Heart left ventricle (tissue), 16 donors: ENCODE measurements at regions not wholly inside any gene's neighbourhood (a gene's known extent, or its start where the extent isn't known, plus 50 kb on each side); places are given as distances from the start of the nearest gene placed in this dataset.

Experiments
- ATAC-seq, 4 donors: fragments of 200-7000 bp; cut with Tn5 transposase; one replicate each; pipeline ENCODE4 v1.9.1; 2020 to 2022; ENCODE audit warnings: moderate library complexity in 4 of 4, mild to moderate bottlenecking in 3 of 4, moderate number of reproducible peaks in 1 of 4
- DNase-seq, 5 donors: peaks; one replicate each; pipeline ENCODE4 v3.0.0-alpha.2; 2020
- H3K27ac ChIP-seq, 12 donors: fragments of 200-600 bp; sonication (generic) in 4 of 12; one replicate each; pipeline versions ENCODE4 v1.5.0 to v1.8.0; 2016 to 2022; ENCODE audit warnings: mild to moderate bottlenecking in 2 of 12
- H3K27me3 ChIP-seq, 9 donors: fragments of 200-600 bp; sonication (generic) in 2 of 9; one replicate each; pipeline versions ENCODE4 v1.5.1 to v1.8.0; 2016 to 2022; ENCODE audit warnings: mild to moderate bottlenecking in 3 of 9
- H3K36me3 ChIP-seq, 9 donors: fragments of 200-600 bp; sonication (generic) in 2 of 9; one replicate each; pipeline versions ENCODE4 v1.5.0 to v1.8.0; 2018 to 2022; ENCODE audit warnings: mild to moderate bottlenecking in 2 of 9
- H3K4me1 ChIP-seq, 12 donors: fragments of 200-600 bp; sonication (generic) in 4 of 12; one replicate each; pipeline versions ENCODE4 v1.5.0 to v1.8.0; 2016 to 2022; ENCODE audit warnings: mild to moderate bottlenecking in 3 of 12
- H3K4me3 ChIP-seq, 12 donors: fragments of 200-600 bp; sonication (generic) in 4 of 12; one replicate each; pipeline versions ENCODE4 v1.5.0 to v1.8.0; 2017 to 2022; ENCODE audit warnings: mild to moderate bottlenecking in 9 of 12, moderate library complexity in 4 of 12
- H3K9me3 ChIP-seq, 12 donors: fragments of 200-600 bp; sonication (generic) in 4 of 12; one replicate each; pipeline versions ENCODE4 v1.5.0 to v1.8.0; 2016 to 2022; ENCODE audit warnings: mild to moderate bottlenecking in 1 of 12
- POLR2A ChIP-seq, 2 donors: fragments of 450-650 bp; IDR thresholded peaks; one replicate each; pipeline ENCODE4 v1.6.1; 2017; ENCODE audit warnings: antibody characterized with exemption in 2 of 2, mild to moderate bottlenecking in 2 of 2, moderate library complexity in 2 of 2
- WGBS, 4 donors: extraction: QIAGEN DNeasy Blood & Tissue Kit in 2 of 4; methylation state at CpG; one replicate each; pipeline versions ENCODE4 v1.1.5 to v1.1.7; 2013 to 2018; 5-methylcytosine and 5-hydroxymethylcytosine counted together
- intact Hi-C, 10 donors: fragments of 100-400 bp; cut with DNase I; formaldehyde crosslinking; loops; one replicate each; pipeline versions ENCODE4 v1.11.1 to v1.14.2; 2022
- TF ChIP-seq, protein P1 (sequence below), 12 donors: fragments of 200-600 bp; sonication (generic) in 4 of 12; IDR thresholded peaks; one replicate each; pipeline versions ENCODE4 v1.5.0 to v1.8.0; 2018 to 2022; ENCODE audit warnings: antibody characterized with exemption in 12 of 12, mild to moderate bottlenecking in 5 of 12
- donor health status: ischemic (EF 13 %, LVEDD 7.1; RV severe dilation, severe dysfunction).
- donor health status: healthy with polysubstance abuse.
- donor health status: DM: no; HTN: yes; CAD: no.
- donor health status: DM: no; HTN: no; CAD: no.
- donor health status: ischemic (EF 25% LVEDD 6.9; RV normal size, moderate dysfunction).
- donor health status: ischemic (EF 25% LVEDD 5.7; RV mildly dilated, moderate dysfunction).
- donor health status: healthy.
- donor health status: DM: yes; HTN: yes; CAD: no.
- donor health status: ischemic (EF 35%, LVEDD 5.7; RV mildly dilated, moderate dysfunction).
- donor health status: nonischemic (EF 11% LVEDD 7.7; RV severe dilation, severe dysfunction).
- donor health status: DM: yes; HTN: yes; CAD: no.
- donor health status: PGD.
- donor health status: ischemic (EF 29% LVEDD 5.4; RV normal size, mild dysfunction).
- donor health status: nonischemic (EF 23%, LVEDD 6.1; RV moderate dilation, normal function).

DNA sequence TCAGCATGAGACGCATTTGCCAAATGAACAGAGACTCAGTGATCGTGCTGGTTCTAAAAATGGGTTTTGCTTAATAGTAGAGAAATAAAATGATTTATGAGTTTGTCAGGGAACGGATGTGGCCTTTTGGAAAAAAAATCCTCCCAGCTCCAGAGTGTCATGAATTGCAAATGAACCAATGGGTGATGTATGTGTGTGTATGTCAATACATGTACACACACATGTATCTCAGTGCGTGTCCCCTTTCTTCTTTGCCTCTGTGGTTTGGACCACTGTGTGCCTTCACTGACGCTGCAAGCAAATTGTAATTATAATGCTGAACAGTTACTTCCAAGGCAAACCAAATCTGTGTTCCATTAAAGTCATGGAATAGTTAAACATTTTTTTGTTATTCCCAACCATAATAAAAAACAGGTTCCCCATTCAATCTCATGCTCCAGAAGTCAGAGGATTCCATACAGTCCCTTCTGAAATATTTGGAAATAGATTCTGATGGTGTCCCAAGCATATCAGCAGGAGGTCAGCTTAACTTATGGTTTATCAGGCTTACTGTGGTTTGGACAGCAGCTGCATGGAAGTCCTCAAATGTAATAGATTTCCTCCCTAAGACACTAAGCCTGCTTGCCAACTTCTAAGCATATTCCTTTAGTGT lies 630.5 kb downstream of the ACTL7B start:
- Histone ChIP-seq H3K4me1 (no peaks in the 10 kb centered on the region), H3K27me3 (no peaks in the 10 kb centered on the region), H3K4me3 (no peak overlapping the region), H3K36me3 (no peaks in the 10 kb centered on the region), H3K9me3 (peaks cover 0 to 9% (median 0%) of the 10 kb centered on the region in 12 donors), H3K27ac (no peak overlapping the region)
- intact Hi-C loops: no loop called here
- no peak for DNase-seq
- no peak for TF ChIP-seq POLR2A (IDR thresholded peaks at IDR 0.05)
- TF ChIP-seq, protein P1, sequence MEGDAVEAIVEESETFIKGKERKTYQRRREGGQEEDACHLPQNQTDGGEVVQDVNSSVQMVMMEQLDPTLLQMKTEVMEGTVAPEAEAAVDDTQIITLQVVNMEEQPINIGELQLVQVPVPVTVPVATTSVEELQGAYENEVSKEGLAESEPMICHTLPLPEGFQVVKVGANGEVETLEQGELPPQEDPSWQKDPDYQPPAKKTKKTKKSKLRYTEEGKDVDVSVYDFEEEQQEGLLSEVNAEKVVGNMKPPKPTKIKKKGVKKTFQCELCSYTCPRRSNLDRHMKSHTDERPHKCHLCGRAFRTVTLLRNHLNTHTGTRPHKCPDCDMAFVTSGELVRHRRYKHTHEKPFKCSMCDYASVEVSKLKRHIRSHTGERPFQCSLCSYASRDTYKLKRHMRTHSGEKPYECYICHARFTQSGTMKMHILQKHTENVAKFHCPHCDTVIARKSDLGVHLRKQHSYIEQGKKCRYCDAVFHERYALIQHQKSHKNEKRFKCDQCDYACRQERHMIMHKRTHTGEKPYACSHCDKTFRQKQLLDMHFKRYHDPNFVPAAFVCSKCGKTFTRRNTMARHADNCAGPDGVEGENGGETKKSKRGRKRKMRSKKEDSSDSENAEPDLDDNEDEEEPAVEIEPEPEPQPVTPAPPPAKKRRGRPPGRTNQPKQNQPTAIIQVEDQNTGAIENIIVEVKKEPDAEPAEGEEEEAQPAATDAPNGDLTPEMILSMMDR (IDR thresholded peaks at IDR 0.05): no peak
- 63 to 81% (median 78%) methylated on average over 5 of the region's 5 CpGs for WGBS, 4 donors
- no peak for ATAC-seq

DNA sequence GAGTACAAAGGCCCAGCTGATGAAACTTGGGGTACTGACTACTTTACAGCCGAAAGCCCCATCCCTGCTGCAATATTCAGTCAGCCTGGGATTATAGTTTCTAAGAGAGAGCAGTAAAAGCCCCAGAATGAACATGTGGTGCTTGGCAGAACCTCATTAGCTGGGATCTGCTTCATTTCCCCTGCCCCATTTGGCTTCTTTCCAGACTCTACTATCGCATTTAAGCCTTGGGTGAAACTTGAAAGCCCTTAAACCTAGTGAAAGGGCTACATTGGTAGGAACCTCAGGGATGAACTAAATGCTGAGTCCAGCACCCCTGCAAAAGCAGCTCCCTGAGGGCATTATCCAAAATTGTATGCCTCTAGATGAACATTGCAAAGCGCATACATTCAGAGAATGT lies 631.1 kb downstream of the ACTL7B start:
- WGBS, 4 donors: 68 to 81% (median 77%) methylated on average over 3 of the region's 3 CpGs
- ATAC-seq: no peak
- Histone ChIP-seq H3K9me3 (peaks cover 0 to 9% (median 0%) of the 10 kb centered on the region in 12 donors), H3K4me1 (no peaks in the 10 kb centered on the region), H3K27me3 (no peaks in the 10 kb centered on the region), H3K27ac (no peak overlapping the region), H3K4me3 (no peak overlapping the region), H3K36me3 (no peaks in the 10 kb centered on the region)
- intact Hi-C loops: no loop called here
- no peak for DNase-seq
- TF ChIP-seq, protein P1 (IDR thresholded peaks at IDR 0.05): no peak
- TF ChIP-seq POLR2A (IDR thresholded peaks at IDR 0.05): no peak

DNA sequence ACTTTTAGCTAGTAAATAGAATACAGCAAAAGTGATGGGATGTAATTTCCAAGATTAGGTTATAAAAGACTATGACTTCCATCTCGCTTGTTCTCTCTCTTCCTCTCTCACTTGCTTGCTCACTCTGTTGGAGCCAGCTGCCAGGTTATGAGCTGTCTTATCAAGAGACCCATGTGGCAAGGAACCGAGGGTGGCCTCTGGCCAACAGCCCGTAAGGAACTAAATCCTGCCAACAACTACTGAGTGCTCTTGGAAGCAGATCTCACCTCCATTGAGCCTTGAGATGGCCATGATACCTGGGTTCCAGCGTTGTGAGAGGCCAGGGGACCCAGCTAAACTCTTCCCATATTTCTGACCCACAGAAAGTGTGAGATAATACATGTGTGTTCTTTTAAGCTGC lies 636.1 kb downstream of the ACTL7B start:
- Histone ChIP-seq H3K4me3 (no peak overlapping the region), H3K36me3 (no peaks in the 10 kb centered on the region), H3K4me1 (no peaks in the 10 kb centered on the region), H3K27me3 (no peaks in the 10 kb centered on the region), H3K9me3 (peaks cover 0 to 4% (median 0%) of the 10 kb centered on the region in 12 donors), H3K27ac (no peak overlapping the region)
- ATAC-seq (no peak), DNase-seq (no peak)
- intact Hi-C loops: no loop called here
- TF ChIP-seq POLR2A (IDR thresholded peaks at IDR 0.05): no peak
- TF ChIP-seq, protein P1 (IDR thresholded peaks at IDR 0.05): no peak
- 58 to 79% (median 67%) methylated on average over 4 of the region's 4 CpGs for WGBS, 4 donors

DNA sequence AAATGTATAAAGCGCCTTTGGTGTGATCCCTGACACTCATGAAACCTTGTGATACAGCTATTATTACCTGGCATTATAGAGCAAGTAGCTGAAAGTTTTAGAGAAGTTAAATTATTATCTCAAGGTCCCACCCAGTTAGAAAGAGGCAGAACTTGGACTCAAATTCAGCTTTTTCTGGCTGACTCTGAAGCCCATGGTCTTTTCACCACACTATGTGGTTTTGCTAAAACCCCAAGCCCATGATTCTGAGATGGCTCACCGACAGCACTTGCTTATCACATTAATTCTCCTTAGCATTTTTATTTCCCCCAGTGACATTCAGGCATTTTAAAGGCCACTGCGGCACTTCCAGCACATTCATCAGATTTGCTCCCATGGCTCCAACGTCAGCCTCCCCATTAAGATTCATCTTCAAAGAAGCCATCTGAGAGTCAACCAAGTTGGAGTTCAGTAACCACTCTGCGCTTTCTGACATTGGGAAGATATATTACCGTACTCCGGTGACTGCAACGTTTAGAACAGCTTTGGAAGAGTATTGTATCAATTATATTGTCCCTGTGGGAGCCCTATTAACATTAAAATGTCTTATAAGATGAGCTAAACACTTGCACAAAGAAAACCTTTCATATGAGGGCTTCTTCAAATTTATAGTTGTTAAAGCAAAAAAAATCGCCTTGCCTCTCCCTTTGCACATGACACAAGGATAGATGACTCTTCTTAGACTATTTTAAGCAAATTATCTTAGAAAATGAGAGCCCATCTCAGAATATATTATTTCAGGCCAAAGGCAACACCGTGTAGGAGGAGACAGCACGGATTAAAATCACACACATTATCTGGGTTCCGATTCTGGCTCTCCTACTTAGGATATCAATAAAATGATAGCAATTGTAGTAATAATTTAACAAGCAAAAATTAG lies 638.1 kb downstream of the ACTL7B start:
- ATAC-seq (no peak), DNase-seq (no peak)
- intact Hi-C loops: no loop called here
- H3K27ac ChIP-seq: no peak overlapping the region
- no peaks in the 10 kb centered on the region for H3K4me1 ChIP-seq
- no peaks in the 10 kb centered on the region for H3K36me3 ChIP-seq
- TF ChIP-seq, protein P1 (IDR thresholded peaks at IDR 0.05): no peak
- TF ChIP-seq POLR2A (IDR thresholded peaks at IDR 0.05): no peak
- 77 to 86% (median 79%) methylated on average over 12 of the region's 12 CpGs for WGBS, 4 donors
- H3K4me3 ChIP-seq: no peak overlapping the region
- no peaks in the 10 kb centered on the region for H3K27me3 ChIP-seq
- peaks cover 0 to 4% (median 0%) of the 10 kb centered on the region in 12 donors for H3K9me3 ChIP-seq
